ENCODE measurements at regions not wholly inside any gene's neighbourhood (a gene's known extent, or its start where the extent isn't known, plus 50 kb on each side); places are given as distances from the start of the nearest gene placed in this dataset.

DNA sequence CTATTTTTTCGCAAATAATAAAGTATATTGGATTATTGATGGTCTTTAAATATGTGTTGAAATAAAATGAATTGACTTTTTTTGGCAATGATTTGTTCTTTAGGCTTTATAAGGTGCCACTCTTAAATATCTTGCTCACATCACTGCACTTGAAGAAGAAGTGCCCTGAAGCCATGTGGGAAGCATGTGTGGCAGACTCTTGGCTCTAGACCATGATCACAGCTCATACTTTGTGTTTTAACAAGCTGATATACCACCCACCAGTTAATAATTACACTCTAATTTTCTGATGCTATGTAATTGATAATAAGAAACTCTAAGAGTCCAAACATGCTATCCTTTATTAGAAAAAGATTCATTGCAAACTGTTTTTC is 52.1 kb upstream of the TGFBR2 start:
- TF ChIP-seq, protein P1, sequence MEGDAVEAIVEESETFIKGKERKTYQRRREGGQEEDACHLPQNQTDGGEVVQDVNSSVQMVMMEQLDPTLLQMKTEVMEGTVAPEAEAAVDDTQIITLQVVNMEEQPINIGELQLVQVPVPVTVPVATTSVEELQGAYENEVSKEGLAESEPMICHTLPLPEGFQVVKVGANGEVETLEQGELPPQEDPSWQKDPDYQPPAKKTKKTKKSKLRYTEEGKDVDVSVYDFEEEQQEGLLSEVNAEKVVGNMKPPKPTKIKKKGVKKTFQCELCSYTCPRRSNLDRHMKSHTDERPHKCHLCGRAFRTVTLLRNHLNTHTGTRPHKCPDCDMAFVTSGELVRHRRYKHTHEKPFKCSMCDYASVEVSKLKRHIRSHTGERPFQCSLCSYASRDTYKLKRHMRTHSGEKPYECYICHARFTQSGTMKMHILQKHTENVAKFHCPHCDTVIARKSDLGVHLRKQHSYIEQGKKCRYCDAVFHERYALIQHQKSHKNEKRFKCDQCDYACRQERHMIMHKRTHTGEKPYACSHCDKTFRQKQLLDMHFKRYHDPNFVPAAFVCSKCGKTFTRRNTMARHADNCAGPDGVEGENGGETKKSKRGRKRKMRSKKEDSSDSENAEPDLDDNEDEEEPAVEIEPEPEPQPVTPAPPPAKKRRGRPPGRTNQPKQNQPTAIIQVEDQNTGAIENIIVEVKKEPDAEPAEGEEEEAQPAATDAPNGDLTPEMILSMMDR (IDR thresholded peaks at IDR 0.05): no peak
- TF ChIP-seq, protein P2, sequence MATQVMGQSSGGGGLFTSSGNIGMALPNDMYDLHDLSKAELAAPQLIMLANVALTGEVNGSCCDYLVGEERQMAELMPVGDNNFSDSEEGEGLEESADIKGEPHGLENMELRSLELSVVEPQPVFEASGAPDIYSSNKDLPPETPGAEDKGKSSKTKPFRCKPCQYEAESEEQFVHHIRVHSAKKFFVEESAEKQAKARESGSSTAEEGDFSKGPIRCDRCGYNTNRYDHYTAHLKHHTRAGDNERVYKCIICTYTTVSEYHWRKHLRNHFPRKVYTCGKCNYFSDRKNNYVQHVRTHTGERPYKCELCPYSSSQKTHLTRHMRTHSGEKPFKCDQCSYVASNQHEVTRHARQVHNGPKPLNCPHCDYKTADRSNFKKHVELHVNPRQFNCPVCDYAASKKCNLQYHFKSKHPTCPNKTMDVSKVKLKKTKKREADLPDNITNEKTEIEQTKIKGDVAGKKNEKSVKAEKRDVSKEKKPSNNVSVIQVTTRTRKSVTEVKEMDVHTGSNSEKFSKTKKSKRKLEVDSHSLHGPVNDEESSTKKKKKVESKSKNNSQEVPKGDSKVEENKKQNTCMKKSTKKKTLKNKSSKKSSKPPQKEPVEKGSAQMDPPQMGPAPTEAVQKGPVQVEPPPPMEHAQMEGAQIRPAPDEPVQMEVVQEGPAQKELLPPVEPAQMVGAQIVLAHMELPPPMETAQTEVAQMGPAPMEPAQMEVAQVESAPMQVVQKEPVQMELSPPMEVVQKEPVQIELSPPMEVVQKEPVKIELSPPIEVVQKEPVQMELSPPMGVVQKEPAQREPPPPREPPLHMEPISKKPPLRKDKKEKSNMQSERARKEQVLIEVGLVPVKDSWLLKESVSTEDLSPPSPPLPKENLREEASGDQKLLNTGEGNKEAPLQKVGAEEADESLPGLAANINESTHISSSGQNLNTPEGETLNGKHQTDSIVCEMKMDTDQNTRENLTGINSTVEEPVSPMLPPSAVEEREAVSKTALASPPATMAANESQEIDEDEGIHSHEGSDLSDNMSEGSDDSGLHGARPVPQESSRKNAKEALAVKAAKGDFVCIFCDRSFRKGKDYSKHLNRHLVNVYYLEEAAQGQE (IDR thresholded peaks at IDR 0.05; ENCODE audit: insufficient read depth in 1 of 2, low read depth in 2 of 2, low read length in 1 of 2): no peak
- no peak for TF ChIP-seq POLR2AphosphoS5 (IDR thresholded peaks at IDR 0.05; ENCODE audit: low read depth, low read length)

All from Panc1 (cell line).